Lung (tissue), 11 donors: ENCODE measurements at regions not wholly inside any gene's neighbourhood (a gene's known extent, or its start where the extent isn't known, plus 50 kb on each side); places are given as distances from the start of the nearest gene placed in this dataset.

ENCODE experiments used
- ATAC-seq: fragments of 200-7000 bp; cut with Tn5 transposase; one replicate; pipeline ENCODE4 v1.9.1; 2020; ENCODE audit warnings: moderate number of reproducible peaks; ENCODE audit not compliant: insufficient read depth, low FRiP score
- DNase-seq, 3 donors: peaks; one replicate each; pipeline ENCODE4 v3.0.0-alpha.2; 2013 to 2017
- H3K27ac ChIP-seq, 2 donors: one replicate each; pipeline ENCODE4 v1.5.1; 2013; ENCODE audit warnings: mild to moderate bottlenecking in 2 of 2, moderate library complexity in 2 of 2, control low read depth in 1 of 2, inconsistent platforms in 1 of 2, low read depth in 1 of 2, low read length in 1 of 2
- H3K27me3 ChIP-seq, 3 donors: one replicate each; pipeline ENCODE4 v1.5.1; 2013; ENCODE audit warnings: low read length in 2 of 3; ENCODE audit not compliant: control insufficient read depth in 3 of 3, insufficient read depth in 3 of 3
- H3K36me3 ChIP-seq, 4 donors: one replicate each; pipeline ENCODE4 v1.5.1; 2013; ENCODE audit warnings: low read length in 4 of 4, mild to moderate bottlenecking in 1 of 4, moderate library complexity in 1 of 4; ENCODE audit not compliant: control insufficient read depth in 4 of 4, insufficient read depth in 4 of 4
- H3K4me1 ChIP-seq, 5 donors: one replicate each; pipeline ENCODE4 v1.5.1; 2013; ENCODE audit warnings: low read length in 5 of 5, mild to moderate bottlenecking in 2 of 5, moderate library complexity in 1 of 5; ENCODE audit not compliant: control insufficient read depth in 5 of 5, insufficient read depth in 5 of 5
- H3K4me3 ChIP-seq: one replicate; pipeline ENCODE4 v1.5.1; 2013; ENCODE audit warnings: mild to moderate bottlenecking, control low read depth, moderate library complexity
- H3K9ac ChIP-seq, 2 donors: one replicate each; pipeline ENCODE4 v1.5.1; 2013; ENCODE audit warnings: low read length in 2 of 2, control low read depth in 1 of 2; ENCODE audit not compliant: insufficient read depth in 1 of 2
- H3K9me3 ChIP-seq, 4 donors: one replicate each; pipeline ENCODE4 v1.5.1; 2013; ENCODE audit warnings: low read length in 3 of 4, mild to moderate bottlenecking in 1 of 4, moderate library complexity in 1 of 4; ENCODE audit not compliant: control insufficient read depth in 4 of 4, insufficient read depth in 3 of 4
- CTCF ChIP-seq: IDR thresholded peaks from 2 replicates; pipeline ENCODE4 v1.5.1; 2012; ENCODE audit warnings: mild to moderate bottlenecking; ENCODE audit errors: control extremely low read depth, extremely low read depth
- WGBS, 2 donors: extraction: QIAGEN DNeasy Blood & Tissue Kit; methylation state at CpG; one replicate each; pipeline ENCODE4 v1.1.7; 2013; 5-methylcytosine and 5-hydroxymethylcytosine counted together
- donor health status: control.
- donor health status: control.
- donor health status: Bipolar disorder and iron deficiency.
- donor health status: healthy.
- donor health status: DM: yes; HTN: yes; CAD: no.

- no peak for TF ChIP-seq CTCF
- 83 to 93% methylated on average over 3 of the region's 3 CpGs for WGBS, 2 donors
- peak in 1 of 3 donors; percentile 24 for DNase-seq
These were observed 161.5 kb upstream of the FRMD6 start for GRCh38 chr14:51490205-51490604.

GRCh38 chr14:51491036-51491545 lies 160.6 kb upstream of the FRMD6 start:
- H3K27me3 ChIP-seq = no peaks in the 10 kb centered on the region
- no peak overlapping the region for H3K9ac ChIP-seq
- no peak for TF ChIP-seq CTCF
- DNase-seq (no peak), ATAC-seq (no peak)
- no peak overlapping the region for H3K27ac ChIP-seq
- 75 to 86% methylated on average over 3 of the region's 3 CpGs for WGBS, 2 donors
- peaks cover 0 to 2% (median 0%) of the 10 kb centered on the region in 4 donors for H3K9me3 ChIP-seq
- H3K36me3 ChIP-seq = no peaks in the 10 kb centered on the region
- peaks cover 0 to 16% (median 1%) of the 10 kb centered on the region in 5 donors for H3K4me1 ChIP-seq
- H3K4me3 ChIP-seq = no peak overlapping the region

More at GRCh38 chr14:51490205-51490604, 161.5 kb upstream of the FRMD6 start:
- Histone ChIP-seq H3K27ac (no peak overlapping the region), H3K27me3 (no peaks in the 10 kb centered on the region), H3K36me3 (no peaks in the 10 kb centered on the region), H3K4me1 (peaks cover 0 to 16% (median 1%) of the 10 kb centered on the region in 5 donors), H3K9ac (no peak overlapping the region), H3K4me3 (no peak overlapping the region), H3K9me3 (no peaks in the 10 kb centered on the region)
- no peak for ATAC-seq

GRCh38 chr14:51491776-51492175 lies 159.9 kb upstream of the FRMD6 start:
- Histone ChIP-seq H3K4me1 (peaks cover 0 to 16% (median 1%) of the 10 kb centered on the region in 5 donors), H3K36me3 (no peaks in the 10 kb centered on the region), H3K4me3 (no peak overlapping the region), H3K9ac (no peak overlapping the region), H3K9me3 (peaks cover 0 to 2% (median under 1%) of the 10 kb centered on the region in 4 donors), H3K27me3 (no peaks in the 10 kb centered on the region), H3K27ac (no peak overlapping the region)
- TF ChIP-seq CTCF = no peak
- WGBS, 2 donors = 62 to 68% methylated on average over 3 of the region's 3 CpGs
- peak; percentile 25 to 47 (median 33) for DNase-seq
- no peak for ATAC-seq

GRCh38 chr14:51495319-51495718 lies 156.4 kb upstream of the FRMD6 start:
- no peak for TF ChIP-seq CTCF
- H3K4me3 ChIP-seq = no peak overlapping the region
- no peak for ATAC-seq
- H3K4me1 ChIP-seq = peaks cover 0 to 13% (median 1%) of the 10 kb centered on the region in 5 donors
- DNase-seq = no peak
- no peaks in the 10 kb centered on the region for H3K27me3 ChIP-seq
- peaks cover 0 to 4% (median 1%) of the 10 kb centered on the region in 4 donors for H3K9me3 ChIP-seq
- no peaks in the 10 kb centered on the region for H3K36me3 ChIP-seq
- 84 to 94% methylated on average over 2 of the region's 2 CpGs for WGBS, 2 donors
- H3K9ac ChIP-seq = no peak overlapping the region
- no peak overlapping the region for H3K27ac ChIP-seq
